Neutrophil (primary cell): ENCODE measurements at regions not wholly inside any gene's neighbourhood (a gene's known extent, or its start where the extent isn't known, plus 50 kb on each side); places are given as distances from the start of the nearest gene placed in this dataset.

Experiments
- H3K27ac ChIP-seq: fragments of 200-600 bp; sonication (generic); 2 replicates; pipeline ENCODE4 v1.5.1; 2016; ENCODE audit warnings: mild to moderate bottlenecking, moderate library complexity
- H3K27me3 ChIP-seq: fragments of 200-600 bp; sonication (generic); 2 replicates; pipeline ENCODE4 v1.6.0; 2016; ENCODE audit warnings: mild to moderate bottlenecking
- H3K36me3 ChIP-seq: fragments of 200-600 bp; sonication (generic); 2 replicates; pipeline ENCODE4 v1.5.1; 2017
- H3K4me1 ChIP-seq, 2 experiments: fragments of 200-600 bp in 1 of 2; sonication (generic) in 1 of 2; 1 replicate in 1 of 2; 2 replicates in 1 of 2; pipeline versions ENCODE4 v1.5.1 to v1.6.1; 2013 to 2016; ENCODE audit warnings: low read depth in 1 of 2, low read length in 1 of 2, mild to moderate bottlenecking in 1 of 2, moderate library complexity in 1 of 2; ENCODE audit not compliant: control insufficient read depth in 1 of 2, insufficient read depth in 1 of 2
- H3K4me3 ChIP-seq, 2 experiments: fragments of 200-600 bp in 1 of 2; sonication (generic) in 1 of 2; 1 replicate in 1 of 2; 2 replicates in 1 of 2; pipeline ENCODE4 v1.5.1; 2013 to 2016; ENCODE audit warnings: low read depth in 1 of 2, low read length in 1 of 2, mild to moderate bottlenecking in 1 of 2, moderate library complexity in 1 of 2
- H3K9me3 ChIP-seq: fragments of 200-600 bp; sonication (generic); 2 replicates; pipeline ENCODE4 v1.5.1; 2016
- CTCF ChIP-seq: fragments of 200-600 bp; sonication (generic); IDR thresholded peaks from 2 replicates; pipeline ENCODE4 v1.5.1; 2016; ENCODE audit warnings: antibody characterized with exemption

- no peaks in the 10 kb centered on the region for H3K9me3 ChIP-seq
- H3K27ac ChIP-seq, result no peak overlapping the region
- H3K4me1 ChIP-seq, result no peaks in the 10 kb centered on the region
- H3K27me3 ChIP-seq, result peaks cover 9% of the 10 kb centered on the region
- no peak overlapping the region for H3K4me3 ChIP-seq
- no peaks in the 10 kb centered on the region for H3K36me3 ChIP-seq
- TF ChIP-seq CTCF, result no peak
These were observed 363.7 kb upstream of the MYT1L start for GRCh38 chr2:2694746-2695145.

GRCh38 chr2:2692599-2693389 is 361.7 kb upstream of the MYT1L start:
- Histone ChIP-seq H3K9me3 (no peaks in the 10 kb centered on the region), H3K27me3 (peaks cover 26% of the 10 kb centered on the region), H3K36me3 (no peaks in the 10 kb centered on the region), H3K4me3 (no peak overlapping the region), H3K27ac (no peak overlapping the region), H3K4me1 (no peaks in the 10 kb centered on the region)
- no peak for TF ChIP-seq CTCF

GRCh38 chr2:2691419-2691818 is 360.3 kb upstream of the MYT1L start:
- Histone ChIP-seq H3K36me3 (no peaks in the 10 kb centered on the region), H3K4me3 (no peak overlapping the region), H3K27me3 (peaks cover 39% of the 10 kb centered on the region), H3K9me3 (no peaks in the 10 kb centered on the region), H3K4me1 (no peaks in the 10 kb centered on the region), H3K27ac (no peak overlapping the region)
- no peak for TF ChIP-seq CTCF

GRCh38 chr2:2690985-2691384 is 359.9 kb upstream of the MYT1L start:
- Histone ChIP-seq H3K27me3 (peaks cover 44% of the 10 kb centered on the region), H3K36me3 (no peaks in the 10 kb centered on the region), H3K9me3 (no peaks in the 10 kb centered on the region), H3K27ac (no peak overlapping the region), H3K4me1 (no peaks in the 10 kb centered on the region), H3K4me3 (no peak overlapping the region)
- TF ChIP-seq CTCF, result no peak

- Histone ChIP-seq H3K27ac (no peak overlapping the region), H3K4me3 (no peak overlapping the region), H3K4me1 (no peaks in the 10 kb centered on the region), H3K36me3 (no peaks in the 10 kb centered on the region), H3K9me3 (no peaks in the 10 kb centered on the region), H3K27me3 (peaks cover 55% of the 10 kb centered on the region)
- TF ChIP-seq CTCF, result no peak
These were observed 358.2 kb upstream of the MYT1L start for GRCh38 chr2:2689306-2689705.
